OCI-LY3 (cell line): ENCODE measurements at regions not wholly inside any gene's neighbourhood (a gene's known extent, or its start where the extent isn't known, plus 50 kb on each side); places are given as distances from the start of the nearest gene placed in this dataset.

Experiments used
- H2AFZ ChIP-seq: fragments of 200-600, 300-600 bp; shearing (Covaris generic); 2 replicates; pipeline ENCODE4 v1.6.0; 2014; ENCODE audit warnings: antibody characterized with exemption, low read depth, low read length
- H3K27ac ChIP-seq: fragments of 200-600, 300-600 bp; sonication (generic); 2 replicates; pipeline ENCODE4 v1.5.1; 2014; ENCODE audit warnings: mild to moderate bottlenecking, low read length, moderate library complexity, mixed read lengths
- H3K27me3 ChIP-seq: fragments of 200-600, 300-600 bp; sonication (generic); 2 replicates; pipeline ENCODE4 v1.6.1; 2014; ENCODE audit warnings: low read depth, low read length, mixed read lengths
- H3K36me3 ChIP-seq: fragments of 200-600, 300-600 bp; sonication (generic); replicated peaks from 2 replicates; pipeline ENCODE3; 2014; ENCODE audit warnings: low read depth, low read length, mixed read lengths
- H3K4me1 ChIP-seq: fragments of 300-600, 200-600 bp; sonication (generic); 2 replicates; pipeline ENCODE4 v1.6.1; 2014; ENCODE audit warnings: low read length, mixed read lengths
- H3K4me2 ChIP-seq: fragments of 200-600, 300-600 bp; sonication (generic); 2 replicates; pipeline ENCODE4 v1.6.1; 2014; ENCODE audit warnings: low read length, mixed read lengths
- H3K4me3 ChIP-seq: fragments of 300-600, 200-600 bp; sonication (generic); 2 replicates; pipeline ENCODE4 v1.5.1; 2014; ENCODE audit warnings: antibody characterized with exemption, mild to moderate bottlenecking, low read length, moderate library complexity
- H3K79me2 ChIP-seq: fragments of 300-600, 200-600 bp; shearing (Covaris generic); 2 replicates; pipeline ENCODE4 v1.6.1; 2014; ENCODE audit warnings: mild to moderate bottlenecking, low read length, mixed read lengths
- H3K9ac ChIP-seq: fragments of 300-600, 200-600 bp; shearing (Covaris generic); 2 replicates; pipeline ENCODE4 v1.6.0; 2014; ENCODE audit warnings: mild to moderate bottlenecking, low read length, moderate library complexity
- H3K9me3 ChIP-seq: fragments of 200-600, 300-600 bp; shearing (Covaris generic); 2 replicates; pipeline ENCODE4 v1.6.1; 2014; ENCODE audit warnings: low read length, mixed read lengths; ENCODE audit not compliant: insufficient read depth
- H4K20me1 ChIP-seq: fragments of 200-600, 300-600 bp; sonication (generic); 2 replicates; pipeline ENCODE4 v1.6.1; 2016; ENCODE audit warnings: low read length, mixed read lengths; ENCODE audit not compliant: insufficient read depth
- EZH2phosphoT487 ChIP-seq: fragments of 200-600 bp; shearing (Covaris generic); IDR thresholded peaks from 2 replicates; pipeline ENCODE4 v1.6.1; 2018; ENCODE audit warnings: antibody characterized with exemption, mixed run types, low read depth
- TF ChIP-seq, protein P1 (sequence below): fragments of 200-600, 300-600 bp; sonication (generic); IDR thresholded peaks from 2 replicates; pipeline ENCODE4 v1.5.1; 2014; ENCODE audit warnings: antibody characterized with exemption, low read length, low read depth

DNA sequence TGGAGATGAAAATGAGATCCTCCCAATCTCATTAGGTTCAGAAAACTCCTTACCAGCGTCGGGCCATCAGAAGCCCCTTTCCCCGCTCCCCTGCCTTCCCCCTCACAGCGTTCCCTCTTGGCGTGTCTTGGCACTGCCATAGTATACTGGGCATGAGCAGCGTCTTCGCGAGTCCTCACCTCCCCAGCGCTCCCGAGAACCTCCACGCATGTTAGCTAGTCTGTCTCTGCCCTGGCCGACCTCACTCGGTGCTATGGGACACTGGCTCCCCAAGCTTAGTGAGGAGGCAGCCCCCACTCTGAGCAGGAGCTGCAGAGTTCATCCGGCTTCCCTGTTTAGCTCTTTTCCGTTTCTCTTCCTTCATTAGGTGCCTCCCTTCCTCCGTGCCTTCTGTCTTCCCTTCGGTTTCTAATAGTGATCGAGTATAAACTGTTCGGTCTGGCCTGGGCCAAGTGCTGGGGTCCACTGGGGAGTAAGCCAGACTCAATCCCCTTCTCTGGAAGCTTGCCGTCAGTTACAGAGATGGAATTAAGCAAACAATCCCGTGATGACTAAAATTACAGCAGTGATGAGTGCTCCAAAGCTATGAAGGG is 63.8 kb upstream of the OPCML start:
- H4K20me1 ChIP-seq = no peaks in the 10 kb centered on the region
- H3K9ac ChIP-seq = no peak overlapping the region
- no peaks in the 10 kb centered on the region for H3K4me1 ChIP-seq
- no peak overlapping the region for H3K4me2 ChIP-seq
- H3K79me2 ChIP-seq = no peaks in the 10 kb centered on the region
- H3K36me3 ChIP-seq = no peaks in the 10 kb centered on the region
- no peak for TF ChIP-seq EZH2phosphoT487
- TF ChIP-seq, protein P1, sequence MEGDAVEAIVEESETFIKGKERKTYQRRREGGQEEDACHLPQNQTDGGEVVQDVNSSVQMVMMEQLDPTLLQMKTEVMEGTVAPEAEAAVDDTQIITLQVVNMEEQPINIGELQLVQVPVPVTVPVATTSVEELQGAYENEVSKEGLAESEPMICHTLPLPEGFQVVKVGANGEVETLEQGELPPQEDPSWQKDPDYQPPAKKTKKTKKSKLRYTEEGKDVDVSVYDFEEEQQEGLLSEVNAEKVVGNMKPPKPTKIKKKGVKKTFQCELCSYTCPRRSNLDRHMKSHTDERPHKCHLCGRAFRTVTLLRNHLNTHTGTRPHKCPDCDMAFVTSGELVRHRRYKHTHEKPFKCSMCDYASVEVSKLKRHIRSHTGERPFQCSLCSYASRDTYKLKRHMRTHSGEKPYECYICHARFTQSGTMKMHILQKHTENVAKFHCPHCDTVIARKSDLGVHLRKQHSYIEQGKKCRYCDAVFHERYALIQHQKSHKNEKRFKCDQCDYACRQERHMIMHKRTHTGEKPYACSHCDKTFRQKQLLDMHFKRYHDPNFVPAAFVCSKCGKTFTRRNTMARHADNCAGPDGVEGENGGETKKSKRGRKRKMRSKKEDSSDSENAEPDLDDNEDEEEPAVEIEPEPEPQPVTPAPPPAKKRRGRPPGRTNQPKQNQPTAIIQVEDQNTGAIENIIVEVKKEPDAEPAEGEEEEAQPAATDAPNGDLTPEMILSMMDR = no peak
- H2AFZ ChIP-seq = no peak overlapping the region
- no peak overlapping the region for H3K4me3 ChIP-seq
- H3K9me3 ChIP-seq = no peaks in the 10 kb centered on the region
- H3K27ac ChIP-seq = no peak overlapping the region
- H3K27me3 ChIP-seq = no peaks in the 10 kb centered on the region

DNA sequence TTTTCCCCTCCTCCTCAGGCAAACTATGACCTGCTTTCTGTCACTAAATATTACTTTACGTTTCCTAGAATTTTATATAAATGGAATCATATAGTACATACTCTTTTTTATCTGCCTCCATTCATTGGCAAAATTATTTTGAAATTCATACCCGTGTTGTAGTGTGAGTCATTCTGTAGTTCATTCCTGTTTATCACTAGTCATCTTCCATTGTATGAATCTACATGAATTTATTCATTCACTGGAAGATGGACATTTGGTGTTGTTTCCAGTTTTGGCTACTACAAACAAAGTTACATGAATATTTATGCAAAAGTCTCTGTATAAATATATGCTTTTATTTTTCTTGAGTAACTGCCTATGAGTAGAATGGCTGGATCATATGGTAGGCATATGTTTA is 60.7 kb upstream of the OPCML start:
- no peak overlapping the region for H3K4me3 ChIP-seq
- no peak overlapping the region for H2AFZ ChIP-seq
- no peak for TF ChIP-seq EZH2phosphoT487
- TF ChIP-seq, protein P1 = no peak
- no peak overlapping the region for H3K9ac ChIP-seq
- H3K9me3 ChIP-seq = no peaks in the 10 kb centered on the region
- H3K36me3 ChIP-seq = no peaks in the 10 kb centered on the region
- H3K27ac ChIP-seq = no peak overlapping the region
- H4K20me1 ChIP-seq = no peaks in the 10 kb centered on the region
- H3K79me2 ChIP-seq = no peaks in the 10 kb centered on the region
- H3K27me3 ChIP-seq = no peaks in the 10 kb centered on the region
- no peaks in the 10 kb centered on the region for H3K4me1 ChIP-seq
- H3K4me2 ChIP-seq = no peak overlapping the region

DNA sequence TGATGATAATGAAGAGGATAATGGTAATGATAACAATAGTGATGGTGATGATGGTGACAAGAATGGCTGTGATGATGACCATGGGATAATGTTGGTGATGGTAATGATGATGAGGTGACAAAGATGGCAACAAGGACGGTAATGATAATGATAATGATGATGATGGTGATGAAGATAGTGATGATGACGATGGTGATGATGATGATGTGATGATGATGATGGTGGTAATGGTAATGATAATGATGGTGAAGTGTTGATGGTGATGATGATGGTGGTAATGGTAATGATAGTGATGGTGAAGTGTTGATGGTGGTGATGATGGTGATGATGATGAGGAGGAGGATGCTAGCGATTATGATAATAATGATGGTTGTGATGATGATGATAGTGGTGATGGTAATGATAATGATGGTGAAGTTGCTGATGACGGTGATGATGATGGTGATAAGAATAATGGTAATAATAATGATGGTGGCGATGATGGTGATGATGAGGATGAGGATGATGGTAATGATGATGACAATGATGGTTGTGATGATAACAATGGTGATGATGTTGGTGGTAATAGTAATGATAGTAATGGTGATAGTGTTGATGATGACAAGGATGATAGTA is 54.7 kb upstream of the OPCML start:
- TF ChIP-seq EZH2phosphoT487 = no peak
- TF ChIP-seq, protein P1 = no peak
- Histone ChIP-seq H3K79me2 (no peaks in the 10 kb centered on the region), H3K4me1 (no peaks in the 10 kb centered on the region), H3K4me3 (no peak overlapping the region), H3K4me2 (no peak overlapping the region), H4K20me1 (no peaks in the 10 kb centered on the region), H3K27me3 (no peaks in the 10 kb centered on the region), H3K36me3 (no peaks in the 10 kb centered on the region), H3K9ac (no peak overlapping the region), H3K9me3 (no peaks in the 10 kb centered on the region), H3K27ac (no peak overlapping the region), H2AFZ (no peak overlapping the region)

DNA sequence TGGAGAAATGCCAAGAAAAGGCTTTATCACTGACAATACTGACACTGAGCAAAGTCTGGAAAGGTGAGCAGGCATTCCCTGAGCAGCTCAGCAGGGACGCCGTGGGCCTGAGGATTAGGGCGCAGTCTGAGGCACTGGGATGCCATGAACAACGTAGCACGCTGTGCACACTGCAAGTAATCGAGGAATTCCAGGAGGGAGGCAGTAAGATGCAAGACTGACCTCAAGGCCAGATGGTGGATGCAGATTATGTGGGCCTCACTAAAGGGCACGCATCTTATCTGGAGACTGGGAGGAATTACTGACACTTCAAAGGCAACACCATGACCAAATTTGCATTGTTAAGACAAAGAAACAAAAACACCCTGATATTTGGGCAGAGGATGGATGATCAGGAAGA is 50.4 kb upstream of the OPCML start:
- Histone ChIP-seq H3K79me2 (no peaks in the 10 kb centered on the region), H4K20me1 (no peaks in the 10 kb centered on the region), H2AFZ (no peak overlapping the region), H3K4me3 (no peak overlapping the region), H3K27me3 (no peaks in the 10 kb centered on the region), H3K4me1 (no peaks in the 10 kb centered on the region), H3K4me2 (no peak overlapping the region), H3K27ac (no peak overlapping the region), H3K9ac (no peak overlapping the region), H3K36me3 (no peaks in the 10 kb centered on the region), H3K9me3 (no peaks in the 10 kb centered on the region)
- TF ChIP-seq EZH2phosphoT487 = no peak
- TF ChIP-seq, protein P1 = no peak
